ENCODE measurements at regions not wholly inside any gene's neighbourhood (a gene's known extent, or its start where the extent isn't known, plus 50 kb on each side); places are given as distances from the start of the nearest gene placed in this dataset.

- no peaks in the 10 kb centered on the region for H3K4me1 ChIP-seq
- no peak for TF ChIP-seq CTCF (IDR thresholded peaks at IDR 0.05)
- H3K4me3 ChIP-seq, result no peak overlapping the region
- no peaks in the 10 kb centered on the region for H3K27me3 ChIP-seq
- H3K9me3 ChIP-seq, result no peaks in the 10 kb centered on the region
- intact Hi-C loops (cut with DNase I), result no loop called here
- ATAC-seq (no peak), DNase-seq (no peak)
- H3K27ac ChIP-seq, result no peak overlapping the region
- no peaks in the 10 kb centered on the region for H3K36me3 ChIP-seq
Observed at GRCh38 chr10:9757176-9757575, 1260.5 kb upstream of the CELF2 start.

- no peaks in the 10 kb centered on the region for H3K27me3 ChIP-seq
- H3K4me1 ChIP-seq, result no peaks in the 10 kb centered on the region
- H3K9me3 ChIP-seq, result no peaks in the 10 kb centered on the region
- H3K4me3 ChIP-seq, result no peak overlapping the region
- H3K27ac ChIP-seq, result no peak overlapping the region
- intact Hi-C loops (cut with DNase I), result no loop called here
- no peak for ATAC-seq
- H3K36me3 ChIP-seq, result no peaks in the 10 kb centered on the region
- TF ChIP-seq CTCF (IDR thresholded peaks at IDR 0.05), result no peak
- DNase-seq, result no peak
Observed at GRCh38 chr10:9759596-9759995, 1258.1 kb upstream of the CELF2 start.

GRCh38 chr10:9762966-9763656 lies 1254.6 kb upstream of the CELF2 start:
- TF ChIP-seq CTCF (IDR thresholded peaks at IDR 0.05), result no peak
- H3K27me3 ChIP-seq, result no peaks in the 10 kb centered on the region
- H3K4me3 ChIP-seq, result no peak overlapping the region
- no peak for ATAC-seq
- H3K4me1 ChIP-seq, result no peaks in the 10 kb centered on the region
- no peak overlapping the region for H3K27ac ChIP-seq
- H3K9me3 ChIP-seq, result no peaks in the 10 kb centered on the region
- H3K36me3 ChIP-seq, result no peaks in the 10 kb centered on the region
- intact Hi-C loops (cut with DNase I), result no loop called here
- DNase-seq, result peak in 1 of 4 donors; percentile 0

- Histone ChIP-seq H3K27ac (no peak overlapping the region), H3K4me1 (no peaks in the 10 kb centered on the region), H3K27me3 (no peaks in the 10 kb centered on the region), H3K9me3 (no peaks in the 10 kb centered on the region), H3K4me3 (no peak overlapping the region), H3K36me3 (no peaks in the 10 kb centered on the region)
- no peak for TF ChIP-seq CTCF (IDR thresholded peaks at IDR 0.05)
- DNase-seq (no peak), ATAC-seq (no peak)
- intact Hi-C loops (cut with DNase I), result no loop called here
Observed at GRCh38 chr10:9766762-9767161, 1250.9 kb upstream of the CELF2 start.

- ATAC-seq (no peak), DNase-seq (no peak)
- no peaks in the 10 kb centered on the region for H3K4me1 ChIP-seq
- TF ChIP-seq CTCF (IDR thresholded peaks at IDR 0.05), result no peak
- intact Hi-C loops (cut with DNase I), result no loop called here
- H3K36me3 ChIP-seq, result no peaks in the 10 kb centered on the region
- no peaks in the 10 kb centered on the region for H3K27me3 ChIP-seq
- H3K9me3 ChIP-seq, result no peaks in the 10 kb centered on the region
- H3K4me3 ChIP-seq, result no peak overlapping the region
- no peak overlapping the region for H3K27ac ChIP-seq
Observed at GRCh38 chr10:9781666-9782065, 1236.0 kb upstream of the CELF2 start.
